Panc1 (cell line): ENCODE measurements at regions not wholly inside any gene's neighbourhood (a gene's known extent, or its start where the extent isn't known, plus 50 kb on each side); places are given as distances from the start of the nearest gene placed in this dataset.

Experiments used
- ATAC-seq: fragments of 200-7000 bp; cut with Tn5 transposase; 2 replicates; pipeline ENCODE4 v1.9.1; 2020; ENCODE audit warnings: mild to moderate bottlenecking, moderate library complexity
- BruUV-seq: library from RNA; stranded (reverse); fragments of 400-500 nt; replicated peaks from 2 replicates; lab custom pipeline; 2021; lab: Mats Ljungman, UMichigan
- CTCF ChIA-PET: fragments of 300-600 bp; sonication (Branson Sonifier 250); formaldehyde crosslinking; loops from one replicate; lab custom pipeline; 2022; ENCODE audit warnings: antibody characterized with exemption; lab: Charles Lee
- POLR2A ChIA-PET: fragments of 300-600 bp; sonication (Branson Sonifier 250); formaldehyde crosslinking; loops from one replicate; lab custom pipeline; 2022; ENCODE audit warnings: antibody characterized with exemption; lab: Charles Lee
- DNase-seq: peaks from one replicate; pipeline ENCODE4 v3.0.0-alpha.2; 2010; ENCODE audit warnings: low read depth, low spot score
- H3K27ac ChIP-seq: 2 replicates; pipeline ENCODE4 v1.5.1; 2011; ENCODE audit warnings: mild to moderate bottlenecking, low read length, inconsistent platforms
- H3K27me3 ChIP-seq: fragments of 200-500 bp; sonication (Bioruptor generic); 2 replicates; pipeline ENCODE4 v1.6.0; 2014; ENCODE audit warnings: low read length, inconsistent platforms; ENCODE audit not compliant: control insufficient read depth, insufficient read depth
- H3K36me3 ChIP-seq: fragments of 200-500 bp; sonication (Bioruptor generic); 2 replicates; pipeline ENCODE4 v1.5.1; 2014; ENCODE audit warnings: inconsistent platforms, mild to moderate bottlenecking, low read length, moderate library complexity; ENCODE audit not compliant: control insufficient read depth, insufficient read depth
- H3K4me1 ChIP-seq: 2 replicates; pipeline ENCODE4 v1.5.1; 2011; ENCODE audit warnings: inconsistent platforms, mild to moderate bottlenecking, low read length, moderate library complexity; ENCODE audit not compliant: control insufficient read depth, insufficient read depth
- H3K4me3 ChIP-seq, 2 experiments: 2 replicates each; pipeline ENCODE4 v1.5.1; 2011 to 2012; ENCODE audit warnings: low read depth in 2 of 2, low read length in 2 of 2, mild to moderate bottlenecking in 2 of 2, inconsistent platforms in 1 of 2, moderate library complexity in 1 of 2
- H3K9me3 ChIP-seq: fragments of 200-500 bp; sonication (Bioruptor generic); 2 replicates; pipeline ENCODE4 v1.5.1; 2014; ENCODE audit warnings: low read depth, mild to moderate bottlenecking, inconsistent platforms, low read length, moderate library complexity; ENCODE audit not compliant: control insufficient read depth, insufficient read depth
- POLR2AphosphoS5 ChIP-seq: IDR thresholded peaks from 2 replicates; pipeline ENCODE4 v1.6.1; 2012; ENCODE audit warnings: mild to moderate bottlenecking, low read depth, low read length, moderate library complexity
- SIN3A ChIP-seq: IDR thresholded peaks from 2 replicates; pipeline ENCODE4 v1.6.1; 2012; ENCODE audit warnings: low read depth, mild to moderate bottlenecking, low read length, moderate library complexity, borderline replicate concordance; ENCODE audit not compliant: insufficient read depth
- TCF7L2 ChIP-seq: IDR thresholded peaks from 2 replicates; pipeline ENCODE4 v1.6.1; 2011; ENCODE audit warnings: mild to moderate bottlenecking, low read depth, low read length, inconsistent platforms
- in situ Hi-C: cut with HindIII; loops from 2 replicates; pipeline ENCODE4 v1.10.0; 2016; ENCODE audit warnings: low sequenced_read_pairs, low pct_unique_long_range_greater_than_20kb
- intact Hi-C: fragments of 100-400 bp; cut with micrococcal nuclease; formaldehyde crosslinking; loops from one replicate; pipeline ENCODE4 v1.10.0; 2022; ENCODE audit not compliant: unreplicated experiment
- TF ChIP-seq, protein P1 (sequence below): fragments of 450-650 bp; IDR thresholded peaks from 2 replicates; pipeline ENCODE4 v1.5.1; 2017; ENCODE audit warnings: mild to moderate bottlenecking
- TF ChIP-seq, protein P2 (sequence below), 2 experiments: IDR thresholded peaks; 2 replicates each; pipeline ENCODE4 v1.6.1; 2011 to 2012; ENCODE audit warnings: low read depth in 2 of 2, control low read depth in 1 of 2, low read length in 1 of 2, mild to moderate bottlenecking in 1 of 2, moderate library complexity in 1 of 2; ENCODE audit not compliant: insufficient read depth in 1 of 2

DNA sequence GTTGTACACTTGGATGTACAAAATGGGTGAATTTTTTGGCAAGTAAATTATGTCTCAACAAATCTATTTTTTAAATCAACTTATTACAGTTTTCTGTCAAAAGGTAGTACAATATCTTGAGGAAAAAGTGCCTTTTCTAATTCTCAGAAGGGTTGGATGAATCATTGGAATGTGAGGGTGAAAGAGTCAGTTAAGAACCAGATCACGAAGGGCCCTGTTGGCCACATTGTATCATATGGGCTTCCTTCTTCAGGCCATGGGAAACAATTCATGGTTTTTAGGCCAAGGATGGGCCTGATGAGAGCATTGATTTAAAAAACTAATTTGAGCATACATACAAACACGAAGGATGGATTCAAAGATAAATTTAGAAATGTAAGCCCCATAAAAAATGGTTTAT is 503.7 kb downstream of the TNS3 start:
- Histone ChIP-seq H3K4me1 (no peaks in the 10 kb centered on the region), H3K4me3 (no peak overlapping the region), H3K9me3 (no peaks in the 10 kb centered on the region), H3K27me3 (no peaks in the 10 kb centered on the region), H3K36me3 (no peaks in the 10 kb centered on the region), H3K27ac (no peak overlapping the region)
- ChIA-PET CTCF (no interaction called here), POLR2A (no interaction called here)
- TF ChIP-seq, protein P1, sequence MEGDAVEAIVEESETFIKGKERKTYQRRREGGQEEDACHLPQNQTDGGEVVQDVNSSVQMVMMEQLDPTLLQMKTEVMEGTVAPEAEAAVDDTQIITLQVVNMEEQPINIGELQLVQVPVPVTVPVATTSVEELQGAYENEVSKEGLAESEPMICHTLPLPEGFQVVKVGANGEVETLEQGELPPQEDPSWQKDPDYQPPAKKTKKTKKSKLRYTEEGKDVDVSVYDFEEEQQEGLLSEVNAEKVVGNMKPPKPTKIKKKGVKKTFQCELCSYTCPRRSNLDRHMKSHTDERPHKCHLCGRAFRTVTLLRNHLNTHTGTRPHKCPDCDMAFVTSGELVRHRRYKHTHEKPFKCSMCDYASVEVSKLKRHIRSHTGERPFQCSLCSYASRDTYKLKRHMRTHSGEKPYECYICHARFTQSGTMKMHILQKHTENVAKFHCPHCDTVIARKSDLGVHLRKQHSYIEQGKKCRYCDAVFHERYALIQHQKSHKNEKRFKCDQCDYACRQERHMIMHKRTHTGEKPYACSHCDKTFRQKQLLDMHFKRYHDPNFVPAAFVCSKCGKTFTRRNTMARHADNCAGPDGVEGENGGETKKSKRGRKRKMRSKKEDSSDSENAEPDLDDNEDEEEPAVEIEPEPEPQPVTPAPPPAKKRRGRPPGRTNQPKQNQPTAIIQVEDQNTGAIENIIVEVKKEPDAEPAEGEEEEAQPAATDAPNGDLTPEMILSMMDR = no peak
- TF ChIP-seq, protein P2, sequence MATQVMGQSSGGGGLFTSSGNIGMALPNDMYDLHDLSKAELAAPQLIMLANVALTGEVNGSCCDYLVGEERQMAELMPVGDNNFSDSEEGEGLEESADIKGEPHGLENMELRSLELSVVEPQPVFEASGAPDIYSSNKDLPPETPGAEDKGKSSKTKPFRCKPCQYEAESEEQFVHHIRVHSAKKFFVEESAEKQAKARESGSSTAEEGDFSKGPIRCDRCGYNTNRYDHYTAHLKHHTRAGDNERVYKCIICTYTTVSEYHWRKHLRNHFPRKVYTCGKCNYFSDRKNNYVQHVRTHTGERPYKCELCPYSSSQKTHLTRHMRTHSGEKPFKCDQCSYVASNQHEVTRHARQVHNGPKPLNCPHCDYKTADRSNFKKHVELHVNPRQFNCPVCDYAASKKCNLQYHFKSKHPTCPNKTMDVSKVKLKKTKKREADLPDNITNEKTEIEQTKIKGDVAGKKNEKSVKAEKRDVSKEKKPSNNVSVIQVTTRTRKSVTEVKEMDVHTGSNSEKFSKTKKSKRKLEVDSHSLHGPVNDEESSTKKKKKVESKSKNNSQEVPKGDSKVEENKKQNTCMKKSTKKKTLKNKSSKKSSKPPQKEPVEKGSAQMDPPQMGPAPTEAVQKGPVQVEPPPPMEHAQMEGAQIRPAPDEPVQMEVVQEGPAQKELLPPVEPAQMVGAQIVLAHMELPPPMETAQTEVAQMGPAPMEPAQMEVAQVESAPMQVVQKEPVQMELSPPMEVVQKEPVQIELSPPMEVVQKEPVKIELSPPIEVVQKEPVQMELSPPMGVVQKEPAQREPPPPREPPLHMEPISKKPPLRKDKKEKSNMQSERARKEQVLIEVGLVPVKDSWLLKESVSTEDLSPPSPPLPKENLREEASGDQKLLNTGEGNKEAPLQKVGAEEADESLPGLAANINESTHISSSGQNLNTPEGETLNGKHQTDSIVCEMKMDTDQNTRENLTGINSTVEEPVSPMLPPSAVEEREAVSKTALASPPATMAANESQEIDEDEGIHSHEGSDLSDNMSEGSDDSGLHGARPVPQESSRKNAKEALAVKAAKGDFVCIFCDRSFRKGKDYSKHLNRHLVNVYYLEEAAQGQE (IDR thresholded peaks at IDR 0.05; ENCODE audit: insufficient read depth in 1 of 2, low read depth in 2 of 2, low read length in 1 of 2) = no peak
- TF ChIP-seq SIN3A = no peak
- TF ChIP-seq TCF7L2 = no peak
- TF ChIP-seq POLR2AphosphoS5 = no peak
- in situ Hi-C loops (no loop called here), intact Hi-C loops (no loop called here)
- DNase-seq (no peak), ATAC-seq (no peak)
- BruUV-seq = no TSS peak

DNA sequence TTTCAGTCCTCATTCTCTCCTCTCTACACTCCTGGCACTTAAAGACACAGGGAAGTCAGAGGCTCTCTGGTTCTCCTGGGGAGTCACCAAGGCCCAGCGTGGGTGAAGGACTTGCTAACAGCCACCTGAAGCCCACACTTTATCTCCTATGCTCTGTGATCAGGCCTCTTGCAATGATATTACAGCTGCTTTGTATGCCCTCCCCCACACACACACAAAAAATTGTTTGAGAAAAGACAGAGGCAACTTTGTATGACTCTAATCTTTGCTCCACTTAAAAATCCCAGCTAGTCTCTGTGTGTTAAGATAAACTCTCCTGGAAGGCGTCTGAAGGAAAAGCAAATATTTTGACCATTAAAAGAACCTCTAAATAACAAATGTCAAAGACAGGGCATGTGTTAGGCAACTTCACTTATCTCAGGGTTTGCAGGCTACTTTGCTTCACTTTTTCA is 507.2 kb downstream of the TNS3 start:
- DNase-seq = no peak
- in situ Hi-C loops (no loop called here), intact Hi-C loops (loop anchor here (2.0 kb wide), 1 partner anchor 24 kb away; no protein-coding TSS in a partner anchor)
- Histone ChIP-seq H3K4me1 (no peaks in the 10 kb centered on the region), H3K27me3 (no peaks in the 10 kb centered on the region), H3K36me3 (no peaks in the 10 kb centered on the region), H3K4me3 (no peak overlapping the region), H3K9me3 (no peaks in the 10 kb centered on the region), H3K27ac (no peak overlapping the region)
- CTCF ChIA-PET = no interaction called here
- ATAC-seq = no peak
- POLR2A ChIA-PET = no interaction called here
- TF ChIP-seq POLR2AphosphoS5 = no peak
- TF ChIP-seq, protein P1 = no peak
- TF ChIP-seq TCF7L2 = no peak
- no peak for TF ChIP-seq SIN3A
- TF ChIP-seq, protein P2 (IDR thresholded peaks at IDR 0.05; ENCODE audit: insufficient read depth in 1 of 2, low read depth in 2 of 2, low read length in 1 of 2) = no peak
- BruUV-seq = no TSS peak
